ENCODE measurements at regions not wholly inside any gene's neighbourhood (a gene's known extent, or its start where the extent isn't known, plus 50 kb on each side); places are given as distances from the start of the nearest gene placed in this dataset.

DNA sequence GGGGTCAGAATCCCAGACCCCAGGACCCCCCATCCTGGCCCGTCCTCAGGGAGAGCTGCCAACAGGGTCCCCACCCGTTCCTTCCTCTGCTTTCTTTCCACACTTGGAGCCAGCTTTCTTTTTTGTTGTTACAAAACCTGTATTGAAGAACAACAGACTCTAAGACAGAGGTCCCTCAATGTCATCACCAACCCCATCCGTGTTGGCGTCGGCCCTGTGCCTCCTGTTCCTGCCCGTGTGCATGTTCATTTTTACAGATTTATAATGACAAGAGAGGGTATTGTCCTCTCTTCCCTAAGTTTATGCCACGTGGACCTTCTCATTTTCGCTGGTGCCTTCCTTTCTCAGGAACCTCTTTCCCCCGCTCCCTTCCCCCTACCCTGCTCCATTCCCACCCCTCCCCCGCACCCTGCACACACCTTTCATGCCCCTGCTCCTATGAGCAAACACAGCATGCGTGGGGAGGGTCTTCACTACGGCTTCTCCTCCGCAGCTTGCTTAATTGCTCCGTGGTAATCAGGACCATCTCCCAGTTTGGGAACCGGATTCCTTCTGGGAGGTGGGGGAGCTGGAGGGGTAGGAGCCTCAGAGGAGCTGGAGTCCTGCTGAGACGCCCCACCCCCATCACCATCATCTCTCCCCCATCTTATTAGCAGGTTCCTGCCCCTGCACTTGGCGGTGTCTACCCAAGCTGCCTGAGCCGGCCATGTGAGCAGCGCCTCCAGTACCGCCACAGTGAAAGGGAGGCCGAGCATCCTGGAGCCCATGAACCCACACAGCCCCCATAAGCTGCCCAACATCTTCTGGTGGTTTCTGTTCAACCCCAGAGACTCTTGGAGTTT is 88.0 kb upstream of the INSIG1 start:
- no peaks in the 10 kb centered on the region for H3K36me3 ChIP-seq (ENCODE audit: insufficient read depth, low read length)
- no peak for DNase-seq
- no peaks in the 10 kb centered on the region for H4K20me1 ChIP-seq (ENCODE audit: insufficient read depth, low read length)
- ATAC-seq (ENCODE audit: insufficient read depth, low read depth): no peak
- H3K4me1 ChIP-seq (ENCODE audit: insufficient read depth, low read length): peaks cover 20% of the 10 kb centered on the region
- no peak overlapping the region for H3K4me3 ChIP-seq (ENCODE audit: low read depth in 1 of 2, low read length in 2 of 2)
- H3K27ac ChIP-seq (ENCODE audit: low read length): no peak overlapping the region
- H3K27me3 ChIP-seq (ENCODE audit: insufficient read depth, low read length, poor library complexity): no peaks in the 10 kb centered on the region
- no peaks in the 10 kb centered on the region for H3K79me2 ChIP-seq (ENCODE audit: insufficient read depth, low read length)
- TF ChIP-seq, protein P1, sequence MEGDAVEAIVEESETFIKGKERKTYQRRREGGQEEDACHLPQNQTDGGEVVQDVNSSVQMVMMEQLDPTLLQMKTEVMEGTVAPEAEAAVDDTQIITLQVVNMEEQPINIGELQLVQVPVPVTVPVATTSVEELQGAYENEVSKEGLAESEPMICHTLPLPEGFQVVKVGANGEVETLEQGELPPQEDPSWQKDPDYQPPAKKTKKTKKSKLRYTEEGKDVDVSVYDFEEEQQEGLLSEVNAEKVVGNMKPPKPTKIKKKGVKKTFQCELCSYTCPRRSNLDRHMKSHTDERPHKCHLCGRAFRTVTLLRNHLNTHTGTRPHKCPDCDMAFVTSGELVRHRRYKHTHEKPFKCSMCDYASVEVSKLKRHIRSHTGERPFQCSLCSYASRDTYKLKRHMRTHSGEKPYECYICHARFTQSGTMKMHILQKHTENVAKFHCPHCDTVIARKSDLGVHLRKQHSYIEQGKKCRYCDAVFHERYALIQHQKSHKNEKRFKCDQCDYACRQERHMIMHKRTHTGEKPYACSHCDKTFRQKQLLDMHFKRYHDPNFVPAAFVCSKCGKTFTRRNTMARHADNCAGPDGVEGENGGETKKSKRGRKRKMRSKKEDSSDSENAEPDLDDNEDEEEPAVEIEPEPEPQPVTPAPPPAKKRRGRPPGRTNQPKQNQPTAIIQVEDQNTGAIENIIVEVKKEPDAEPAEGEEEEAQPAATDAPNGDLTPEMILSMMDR (IDR thresholded peaks at IDR 0.05; ENCODE audit: borderline replicate concordance, extremely low read depth, low read length, poor library complexity, severe bottlenecking): no peak
- TF ChIP-seq EZH2 (IDR thresholded peaks at IDR 0.05; ENCODE audit: borderline replicate concordance, low read depth, low read length, severe bottlenecking): no peak
- H3K9ac ChIP-seq (ENCODE audit: low read depth, low read length): no peak overlapping the region
- no peak overlapping the region for H3K4me2 ChIP-seq (ENCODE audit: insufficient read depth, low read length)
- no peaks in the 10 kb centered on the region for H3K9me3 ChIP-seq (ENCODE audit: insufficient read depth, low read length, severe bottlenecking)
- H2AFZ ChIP-seq (ENCODE audit: low read depth, low read length): no peak overlapping the region

- Histone ChIP-seq H3K4me1 (ENCODE audit: insufficient read depth, low read length) (peaks cover 14% of the 10 kb centered on the region), H3K27me3 (ENCODE audit: insufficient read depth, low read length, poor library complexity) (no peaks in the 10 kb centered on the region), H3K4me2 (ENCODE audit: insufficient read depth, low read length) (no peak overlapping the region), H3K9ac (ENCODE audit: low read depth, low read length) (no peak overlapping the region), H3K79me2 (ENCODE audit: insufficient read depth, low read length) (no peaks in the 10 kb centered on the region), H3K4me3 (ENCODE audit: low read depth in 1 of 2, low read length in 2 of 2) (no peak overlapping the region), H4K20me1 (ENCODE audit: insufficient read depth, low read length) (no peaks in the 10 kb centered on the region), H3K36me3 (ENCODE audit: insufficient read depth, low read length) (no peaks in the 10 kb centered on the region), H2AFZ (ENCODE audit: low read depth, low read length) (no peak overlapping the region), H3K27ac (ENCODE audit: low read length) (no peak overlapping the region), H3K9me3 (ENCODE audit: insufficient read depth, low read length, severe bottlenecking) (no peaks in the 10 kb centered on the region)
- no peak for DNase-seq
- no peak for TF ChIP-seq EZH2 (IDR thresholded peaks at IDR 0.05; ENCODE audit: borderline replicate concordance, low read depth, low read length, severe bottlenecking)
- TF ChIP-seq, protein P1 (IDR thresholded peaks at IDR 0.05; ENCODE audit: borderline replicate concordance, extremely low read depth, low read length, poor library complexity, severe bottlenecking): no peak
- no peak for ATAC-seq (ENCODE audit: insufficient read depth, low read depth)
These were observed 87.3 kb upstream of the INSIG1 start for GRCh38 chr7:155210356-155210755.

DNA sequence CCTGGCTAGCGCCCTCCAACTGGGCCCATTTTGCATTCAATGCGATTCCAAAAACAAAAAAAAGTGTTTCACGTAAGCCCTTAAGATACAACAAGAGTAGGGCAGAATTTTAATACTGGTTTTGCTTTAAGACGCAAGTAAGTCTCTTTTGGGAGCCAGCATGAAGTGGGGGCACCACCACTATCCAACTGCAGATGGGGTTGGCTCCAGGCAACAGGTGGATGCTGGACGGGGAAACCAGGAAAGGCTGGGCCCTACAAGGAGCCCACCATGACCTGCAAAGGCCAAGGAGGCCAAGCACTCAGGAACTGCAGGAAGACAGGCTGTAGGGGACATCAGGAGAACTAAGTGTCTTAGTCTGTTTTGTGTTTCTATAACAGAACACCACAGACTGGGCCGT is 86.5 kb upstream of the INSIG1 start:
- DNase-seq: no peak
- TF ChIP-seq, protein P1 (IDR thresholded peaks at IDR 0.05; ENCODE audit: borderline replicate concordance, extremely low read depth, low read length, poor library complexity, severe bottlenecking): no peak
- no peak for TF ChIP-seq EZH2 (IDR thresholded peaks at IDR 0.05; ENCODE audit: borderline replicate concordance, low read depth, low read length, severe bottlenecking)
- H3K4me1 ChIP-seq (ENCODE audit: insufficient read depth, low read length): peaks cover 6% of the 10 kb centered on the region

More for the DNA sequence above, 86.5 kb upstream of the INSIG1 start:
- no peak overlapping the region for H2AFZ ChIP-seq (ENCODE audit: low read depth, low read length)
- no peak overlapping the region for H3K4me2 ChIP-seq (ENCODE audit: insufficient read depth, low read length)
- no peak overlapping the region for H3K9ac ChIP-seq (ENCODE audit: low read depth, low read length)
- no peaks in the 10 kb centered on the region for H3K36me3 ChIP-seq (ENCODE audit: insufficient read depth, low read length)
- H3K9me3 ChIP-seq (ENCODE audit: insufficient read depth, low read length, severe bottlenecking): no peaks in the 10 kb centered on the region
- no peak overlapping the region for H3K4me3 ChIP-seq (ENCODE audit: low read depth in 1 of 2, low read length in 2 of 2)
- no peak for ATAC-seq (ENCODE audit: insufficient read depth, low read depth)
- H3K27ac ChIP-seq (ENCODE audit: low read length): no peak overlapping the region
- no peaks in the 10 kb centered on the region for H3K27me3 ChIP-seq (ENCODE audit: insufficient read depth, low read length, poor library complexity)
- H4K20me1 ChIP-seq (ENCODE audit: insufficient read depth, low read length): no peaks in the 10 kb centered on the region
- no peaks in the 10 kb centered on the region for H3K79me2 ChIP-seq (ENCODE audit: insufficient read depth, low read length)
